Colonic mucosa (tissue), 4 donors: ENCODE measurements at regions not wholly inside any gene's neighbourhood (a gene's known extent, or its start where the extent isn't known, plus 50 kb on each side); places are given as distances from the start of the nearest gene placed in this dataset.

Experiments used
- DNase-seq: peaks from one replicate; pipeline ENCODE4 v3.0.0-alpha.2; 2020
- H3K27ac ChIP-seq: fragments of 200-600 bp; one replicate; pipeline ENCODE4 v1.8.0; 2021
- H3K27me3 ChIP-seq: fragments of 200-600 bp; one replicate; pipeline ENCODE4 v1.8.0; 2021
- H3K36me3 ChIP-seq: fragments of 200-600 bp; one replicate; pipeline ENCODE4 v1.8.0; 2021
- H3K4me1 ChIP-seq: fragments of 200-600 bp; one replicate; pipeline ENCODE4 v1.8.0; 2021; ENCODE audit warnings: mild to moderate bottlenecking
- H3K4me3 ChIP-seq: fragments of 200-600 bp; one replicate; pipeline ENCODE4 v1.8.0; 2021
- H3K9ac ChIP-seq, 2 donors: one replicate each; pipeline ENCODE4 v1.7.0; 2013; ENCODE audit warnings: control low read depth in 2 of 2, low read depth in 2 of 2, low read length in 2 of 2
- H3K9me3 ChIP-seq: fragments of 200-600 bp; one replicate; pipeline ENCODE4 v1.8.0; 2021
- CTCF ChIP-seq: fragments of 200-600 bp; IDR thresholded peaks from one replicate; pipeline ENCODE4 v1.8.0; 2022; ENCODE audit warnings: antibody characterized with exemption, mild to moderate bottlenecking
- intact Hi-C: fragments of 100-400 bp; cut with DNase I; formaldehyde crosslinking; loops from one replicate; pipeline ENCODE4 v1.14.1; 2022
- donor health status: healthy.
- donor health status: DM: no; HTN: no; CAD: no.
- donor health status: DM: no; HTN: no; CAD: no.

DNA sequence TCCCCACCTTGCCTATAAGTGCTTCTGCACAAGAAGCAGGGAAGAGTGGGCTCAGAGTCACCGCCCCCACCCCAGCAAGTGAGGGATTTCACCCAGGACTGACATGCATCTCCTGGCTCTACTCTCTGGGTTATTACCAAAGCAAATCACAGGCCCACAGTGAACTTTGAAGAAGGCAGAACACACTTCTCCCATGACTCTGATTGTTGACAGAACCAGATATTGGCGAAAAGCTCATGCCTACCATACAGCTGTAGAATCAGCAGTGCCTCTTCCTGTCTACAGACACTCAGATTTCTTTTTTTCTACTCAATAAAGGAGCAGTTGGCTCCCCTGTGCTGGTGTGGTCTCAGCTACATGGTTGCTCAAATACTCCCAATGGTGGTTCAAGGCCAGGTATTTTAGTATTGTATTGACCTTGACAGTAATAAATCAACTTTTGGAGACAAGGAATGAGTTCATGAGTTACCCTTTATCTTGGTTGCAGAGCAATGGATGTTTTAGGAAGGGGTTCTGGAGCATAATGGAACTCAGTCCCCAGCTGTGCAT, 512.9 kb upstream of the ID2 start:
- no peak overlapping the region for H3K9ac ChIP-seq
- no peak for TF ChIP-seq CTCF
- no peaks in the 10 kb centered on the region for H3K27me3 ChIP-seq
- no peaks in the 10 kb centered on the region for H3K4me1 ChIP-seq
- intact Hi-C loops: no loop called here
- H3K9me3 ChIP-seq: no peaks in the 10 kb centered on the region
- no peaks in the 10 kb centered on the region for H3K36me3 ChIP-seq
- no peak overlapping the region for H3K4me3 ChIP-seq
- no peak overlapping the region for H3K27ac ChIP-seq
- DNase-seq: no peak

GRCh38 chr2:8169443-8169842, 512.4 kb upstream of the ID2 start:
- intact Hi-C loops: no loop called here
- H3K27me3 ChIP-seq: no peaks in the 10 kb centered on the region
- no peak for TF ChIP-seq CTCF
- no peak overlapping the region for H3K27ac ChIP-seq
- H3K4me3 ChIP-seq: no peak overlapping the region
- no peak overlapping the region for H3K9ac ChIP-seq
- H3K9me3 ChIP-seq: no peaks in the 10 kb centered on the region
- no peaks in the 10 kb centered on the region for H3K4me1 ChIP-seq
- no peaks in the 10 kb centered on the region for H3K36me3 ChIP-seq
- no peak for DNase-seq

DNA sequence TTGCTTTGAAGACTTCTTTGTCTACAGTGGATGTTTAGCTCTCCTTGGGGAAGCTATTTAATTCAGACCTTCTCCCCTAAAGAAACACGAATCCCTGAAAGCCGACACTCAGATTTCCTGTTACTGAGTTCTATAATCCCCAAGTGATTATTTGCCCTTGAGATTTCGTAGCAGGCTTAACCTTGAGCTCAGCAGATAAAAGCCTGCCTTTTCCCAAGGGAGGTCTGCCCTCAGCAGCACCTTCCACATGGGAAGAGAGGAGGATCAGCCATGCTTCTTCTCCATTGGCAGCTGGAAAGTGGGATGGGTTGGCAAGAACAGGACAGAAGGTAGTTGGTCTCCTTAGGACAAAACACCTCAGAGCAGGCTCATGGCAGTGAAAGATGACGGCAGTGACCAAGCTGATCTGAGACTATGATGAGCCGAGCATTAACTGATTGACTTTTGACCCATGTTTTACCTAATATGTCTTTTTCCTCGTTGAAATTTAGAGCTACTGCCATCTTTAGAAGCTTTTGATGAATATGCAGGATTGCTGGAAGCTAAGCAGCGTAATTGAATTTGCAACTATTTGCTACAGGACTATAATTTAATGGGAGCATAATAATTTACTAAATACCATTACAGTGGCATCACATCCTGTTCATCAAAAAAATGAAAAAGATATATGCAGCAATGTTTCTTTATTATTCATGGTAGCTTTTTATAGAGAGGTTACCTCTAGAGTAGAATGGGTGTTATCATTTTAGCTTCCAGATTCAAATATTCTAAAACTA, 511.1 kb upstream of the ID2 start:
- intact Hi-C loops: no loop called here
- Histone ChIP-seq H3K4me3 (no peak overlapping the region), H3K9ac (no peak overlapping the region), H3K27me3 (no peaks in the 10 kb centered on the region), H3K27ac (no peak overlapping the region), H3K4me1 (no peaks in the 10 kb centered on the region), H3K36me3 (no peaks in the 10 kb centered on the region), H3K9me3 (no peaks in the 10 kb centered on the region)
- no peak for DNase-seq
- TF ChIP-seq CTCF: no peak

DNA sequence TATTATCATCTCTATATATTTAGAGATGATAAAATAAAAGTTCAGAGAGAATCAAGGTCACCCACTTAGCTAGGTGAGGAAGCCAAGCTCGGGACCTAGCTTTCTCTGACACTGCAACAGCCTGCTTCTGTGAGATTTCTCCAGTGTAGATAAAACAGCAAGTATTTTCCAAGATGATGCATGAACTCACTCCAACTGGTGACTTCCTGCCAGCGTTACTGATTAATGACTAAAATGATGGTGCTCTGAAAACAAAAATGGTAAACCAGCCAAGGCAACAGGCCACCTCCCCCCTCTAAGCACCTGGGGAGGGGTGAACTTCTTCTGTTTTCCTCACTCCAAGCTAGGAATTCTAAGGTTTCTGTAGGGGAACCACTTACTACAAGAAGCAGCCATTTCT, 510.2 kb upstream of the ID2 start:
- H3K36me3 ChIP-seq: no peaks in the 10 kb centered on the region
- no peaks in the 10 kb centered on the region for H3K4me1 ChIP-seq
- no peaks in the 10 kb centered on the region for H3K27me3 ChIP-seq
- no peaks in the 10 kb centered on the region for H3K9me3 ChIP-seq
- H3K9ac ChIP-seq: no peak overlapping the region
- no peak for TF ChIP-seq CTCF
- no peak for DNase-seq
- no peak overlapping the region for H3K4me3 ChIP-seq
- H3K27ac ChIP-seq: no peak overlapping the region
- intact Hi-C loops: no loop called here

DNA sequence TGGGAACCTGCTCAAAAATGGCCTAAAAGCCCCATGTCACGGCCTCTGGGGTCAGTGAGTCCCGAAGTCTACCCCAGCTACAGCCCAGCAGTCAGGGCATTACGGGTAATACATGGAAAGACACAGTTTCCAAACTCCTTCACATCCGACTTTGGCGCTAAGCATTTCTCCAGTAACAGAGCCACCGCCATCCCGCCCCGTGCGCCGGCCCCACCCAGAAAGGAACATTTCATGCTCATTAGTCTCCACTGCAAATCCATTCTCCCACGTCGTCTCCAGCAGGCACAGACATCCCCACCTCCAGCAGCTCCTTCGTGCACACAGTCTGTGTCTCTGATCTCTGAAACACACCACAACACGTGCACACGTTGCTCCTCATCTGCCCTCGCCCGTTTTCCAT, 509.2 kb upstream of the ID2 start:
- DNase-seq: no peak
- no peak for TF ChIP-seq CTCF

More for the DNA sequence above, 509.2 kb upstream of the ID2 start:
- Histone ChIP-seq H3K36me3 (no peaks in the 10 kb centered on the region), H3K27ac (no peak overlapping the region), H3K27me3 (no peaks in the 10 kb centered on the region), H3K9ac (no peak overlapping the region), H3K4me1 (no peaks in the 10 kb centered on the region), H3K4me3 (no peak overlapping the region), H3K9me3 (no peaks in the 10 kb centered on the region)
- intact Hi-C loops: no loop called here
